HG02588 (cell line): ENCODE measurements at regions not wholly inside any gene's neighbourhood (a gene's known extent, or its start where the extent isn't known, plus 50 kb on each side); places are given as distances from the start of the nearest gene placed in this dataset.

Experiments
- ATAC-seq: cut with Tn5 transposase; IDR thresholded peaks from one replicate; pipeline ENCODE4 v1.9.1; 2021; ENCODE audit warnings: mild to moderate bottlenecking, moderate library complexity; ENCODE audit not compliant: unreplicated experiment

- no peak for ATAC-seq
These were observed 477.8 kb downstream of the CDH2 start for GRCh38 chr18:27699137-27699536.

- ATAC-seq: no peak
These were observed 480.8 kb downstream of the CDH2 start for GRCh38 chr18:27696148-27696547.

- no peak for ATAC-seq
These were observed 481.4 kb downstream of the CDH2 start for GRCh38 chr18:27695503-27695902.

- no peak for ATAC-seq
These were observed 481.9 kb downstream of the CDH2 start for GRCh38 chr18:27695052-27695451.

GRCh38 chr18:27688581-27688980, 488.3 kb downstream of the CDH2 start:
- ATAC-seq: no peak

- ATAC-seq: no peak
These were observed 489.5 kb downstream of the CDH2 start for GRCh38 chr18:27687351-27687979.

- no peak for ATAC-seq
These were observed 491.0 kb downstream of the CDH2 start for GRCh38 chr18:27685807-27686412.

- no peak for ATAC-seq
These were observed 491.8 kb downstream of the CDH2 start for GRCh38 chr18:27685091-27685490.

- ATAC-seq: no peak
These were observed 489.3 kb upstream of the CHST9 start for GRCh38 chr18:27674411-27674810.

- no peak for ATAC-seq
These were observed 488.8 kb upstream of the CHST9 start for GRCh38 chr18:27673861-27674260.

- no peak for ATAC-seq
These were observed 483.1 kb upstream of the CHST9 start for GRCh38 chr18:27668158-27668557.

GRCh38 chr18:27667064-27667463, 482.0 kb upstream of the CHST9 start:
- ATAC-seq: no peak

GRCh38 chr18:27666016-27666415, 480.9 kb upstream of the CHST9 start:
- no peak for ATAC-seq

GRCh38 chr18:27665264-27665799, 480.2 kb upstream of the CHST9 start:
- no peak for ATAC-seq

GRCh38 chr18:27662949-27663348, 477.8 kb upstream of the CHST9 start:
- no peak for ATAC-seq

- no peak for ATAC-seq
These were observed 477.4 kb upstream of the CHST9 start for GRCh38 chr18:27662537-27662936.

- ATAC-seq: no peak
These were observed 476.4 kb upstream of the CHST9 start for GRCh38 chr18:27661320-27662018.

GRCh38 chr18:27656905-27657304, 471.8 kb upstream of the CHST9 start:
- ATAC-seq: no peak

GRCh38 chr18:27656167-27656778, 471.2 kb upstream of the CHST9 start:
- ATAC-seq: no peak

GRCh38 chr18:27653247-27653646, 468.1 kb upstream of the CHST9 start:
- ATAC-seq: no peak

- peak; percentile 50 for ATAC-seq
These were observed 467.5 kb upstream of the CHST9 start for GRCh38 chr18:27652480-27653121.
